Osteocyte (in vitro differentiated cells): ENCODE measurements at regions not wholly inside any gene's neighbourhood (a gene's known extent, or its start where the extent isn't known, plus 50 kb on each side); places are given as distances from the start of the nearest gene placed in this dataset.

Experiments
- DNase-seq: peaks from one replicate; pipeline ENCODE4 v3.0.0; 2021; ENCODE audit warnings: mixed read lengths; ENCODE audit not compliant: unreplicated experiment; ENCODE audit errors: extremely low spot score
- H3K27ac Mint-ChIP-seq: one replicate; pipeline ENCODE4 v1.8.0; 2021; ENCODE audit warnings: mild to moderate bottlenecking, mixed read lengths; ENCODE audit not compliant: unreplicated experiment
- H3K27me3 Mint-ChIP-seq: one replicate; pipeline ENCODE4 v1.8.0; 2021; ENCODE audit warnings: mixed read lengths; ENCODE audit not compliant: unreplicated experiment
- H3K36me3 Mint-ChIP-seq: one replicate; pipeline ENCODE4 v1.8.0; 2021; ENCODE audit warnings: mixed read lengths; ENCODE audit not compliant: unreplicated experiment
- H3K4me1 Mint-ChIP-seq: one replicate; pipeline ENCODE4 v1.8.0; 2021; ENCODE audit warnings: mixed read lengths; ENCODE audit not compliant: unreplicated experiment
- H3K4me3 Mint-ChIP-seq: one replicate; pipeline ENCODE4 v1.8.0; 2021; ENCODE audit warnings: mild to moderate bottlenecking, moderate library complexity, mixed read lengths; ENCODE audit not compliant: unreplicated experiment
- H3K9me3 Mint-ChIP-seq: one replicate; pipeline ENCODE4 v1.8.0; 2021; ENCODE audit warnings: mixed read lengths; ENCODE audit not compliant: unreplicated experiment
- TF ChIP-seq, protein P1 (sequence below): fragments of 200-600 bp; sonication (generic); IDR thresholded peaks from 2 replicates; pipeline ENCODE4 v1.5.0; 2021; ENCODE audit warnings: antibody characterized with exemption, mild to moderate bottlenecking, moderate library complexity

GRCh38 chr14:65223636-65224035 is 121.3 kb upstream of the MAX start:
- no peaks in the 10 kb centered on the region for H3K9me3 Mint-ChIP-seq
- no peaks in the 10 kb centered on the region for H3K36me3 Mint-ChIP-seq
- H3K4me1 Mint-ChIP-seq: peaks cover 11% of the 10 kb centered on the region
- H3K4me3 Mint-ChIP-seq: no peak overlapping the region
- H3K27ac Mint-ChIP-seq: no peak overlapping the region
- TF ChIP-seq, protein P1, sequence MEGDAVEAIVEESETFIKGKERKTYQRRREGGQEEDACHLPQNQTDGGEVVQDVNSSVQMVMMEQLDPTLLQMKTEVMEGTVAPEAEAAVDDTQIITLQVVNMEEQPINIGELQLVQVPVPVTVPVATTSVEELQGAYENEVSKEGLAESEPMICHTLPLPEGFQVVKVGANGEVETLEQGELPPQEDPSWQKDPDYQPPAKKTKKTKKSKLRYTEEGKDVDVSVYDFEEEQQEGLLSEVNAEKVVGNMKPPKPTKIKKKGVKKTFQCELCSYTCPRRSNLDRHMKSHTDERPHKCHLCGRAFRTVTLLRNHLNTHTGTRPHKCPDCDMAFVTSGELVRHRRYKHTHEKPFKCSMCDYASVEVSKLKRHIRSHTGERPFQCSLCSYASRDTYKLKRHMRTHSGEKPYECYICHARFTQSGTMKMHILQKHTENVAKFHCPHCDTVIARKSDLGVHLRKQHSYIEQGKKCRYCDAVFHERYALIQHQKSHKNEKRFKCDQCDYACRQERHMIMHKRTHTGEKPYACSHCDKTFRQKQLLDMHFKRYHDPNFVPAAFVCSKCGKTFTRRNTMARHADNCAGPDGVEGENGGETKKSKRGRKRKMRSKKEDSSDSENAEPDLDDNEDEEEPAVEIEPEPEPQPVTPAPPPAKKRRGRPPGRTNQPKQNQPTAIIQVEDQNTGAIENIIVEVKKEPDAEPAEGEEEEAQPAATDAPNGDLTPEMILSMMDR: no peak
- DNase-seq: no peak
- H3K27me3 Mint-ChIP-seq: no peaks in the 10 kb centered on the region

DNA sequence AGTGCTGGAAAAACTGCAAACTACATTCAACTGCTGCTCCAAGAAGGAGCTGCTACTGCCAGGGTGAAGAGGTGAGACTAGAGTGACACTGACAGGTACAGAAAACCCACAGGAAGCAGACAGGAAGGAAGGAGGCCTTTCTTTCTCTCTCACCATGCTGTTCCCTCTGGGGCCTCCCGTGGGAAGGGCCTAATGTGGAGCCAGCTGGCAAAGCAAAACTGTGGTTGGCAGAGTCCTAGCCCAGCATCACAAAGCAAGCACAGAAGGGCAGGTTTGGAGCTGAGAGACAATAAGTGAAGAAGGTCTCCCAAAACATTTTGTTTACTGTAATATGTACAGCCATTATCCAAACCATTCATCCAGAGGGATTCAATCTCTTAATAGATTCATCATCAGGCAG is 122.5 kb upstream of the MAX start:
- TF ChIP-seq, protein P1: no peak
- peaks cover 20% of the 10 kb centered on the region for H3K4me1 Mint-ChIP-seq
- no peaks in the 10 kb centered on the region for H3K27me3 Mint-ChIP-seq
- no peaks in the 10 kb centered on the region for H3K36me3 Mint-ChIP-seq
- no peak for DNase-seq
- H3K9me3 Mint-ChIP-seq: no peaks in the 10 kb centered on the region
- no peak overlapping the region for H3K27ac Mint-ChIP-seq
- H3K4me3 Mint-ChIP-seq: no peak overlapping the region

GRCh38 chr14:65225299-65226159 is 123.2 kb upstream of the MAX start:
- TF ChIP-seq, protein P1: no peak
- H3K9me3 Mint-ChIP-seq: no peaks in the 10 kb centered on the region
- peaks cover 28% of the 10 kb centered on the region for H3K4me1 Mint-ChIP-seq
- no peaks in the 10 kb centered on the region for H3K36me3 Mint-ChIP-seq
- DNase-seq: no peak
- H3K4me3 Mint-ChIP-seq: no peak overlapping the region
- H3K27ac Mint-ChIP-seq: no peak overlapping the region
- H3K27me3 Mint-ChIP-seq: no peaks in the 10 kb centered on the region

- Mint-ChIP-seq H3K4me3 (no peak overlapping the region), H3K9me3 (no peaks in the 10 kb centered on the region), H3K36me3 (no peaks in the 10 kb centered on the region), H3K4me1 (peaks cover 28% of the 10 kb centered on the region), H3K27me3 (no peaks in the 10 kb centered on the region), H3K27ac (no peak overlapping the region)
- TF ChIP-seq, protein P1: no peak
- DNase-seq: no peak
Measured at GRCh38 chr14:65226824-65227604, 124.7 kb upstream of the MAX start.

- TF ChIP-seq, protein P1: no peak
- H3K27ac Mint-ChIP-seq: no peak overlapping the region
Measured at GRCh38 chr14:65228436-65228835, 126.1 kb upstream of the MAX start.

More at GRCh38 chr14:65228436-65228835, 126.1 kb upstream of the MAX start:
- Mint-ChIP-seq H3K4me1 (peaks cover 25% of the 10 kb centered on the region), H3K27me3 (no peaks in the 10 kb centered on the region), H3K36me3 (no peaks in the 10 kb centered on the region), H3K9me3 (no peaks in the 10 kb centered on the region), H3K4me3 (no peak overlapping the region)
- DNase-seq: no peak
